SKM-1 (cell line): ENCODE measurements at regions not wholly inside any gene's neighbourhood (a gene's known extent, or its start where the extent isn't known, plus 50 kb on each side); places are given as distances from the start of the nearest gene placed in this dataset.
"Not testable (repeated sequence)": the region's sequence is repeated elsewhere in the genome, so short reads cannot be mapped to it uniquely, and the experiment has no call there.

ENCODE experiments used
- DNase-seq: peaks from one replicate; lab custom pipeline; 2025; ENCODE audit not compliant: unreplicated experiment; lab: John Stamatoyannopoulos, UW

DNA sequence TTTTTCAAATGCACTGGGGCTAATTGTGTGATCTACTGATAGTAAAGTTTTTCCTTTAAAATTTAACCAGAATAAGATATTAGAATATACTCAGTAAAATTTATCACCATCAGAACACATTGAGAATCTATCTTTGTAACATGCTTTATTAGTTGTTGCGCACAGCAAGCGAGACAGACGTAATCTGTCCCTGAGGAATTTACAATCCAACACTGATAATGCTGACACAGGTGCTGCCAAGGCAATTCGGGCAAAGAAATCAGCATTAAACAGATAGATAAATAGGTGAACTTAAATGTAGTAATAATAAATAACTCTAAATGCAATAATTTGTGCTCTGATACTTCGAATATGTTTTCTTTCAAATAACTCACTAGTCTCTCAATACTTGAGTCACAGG lies 607.2 kb downstream of the HTR1B start:
- no peak for DNase-seq

DNA sequence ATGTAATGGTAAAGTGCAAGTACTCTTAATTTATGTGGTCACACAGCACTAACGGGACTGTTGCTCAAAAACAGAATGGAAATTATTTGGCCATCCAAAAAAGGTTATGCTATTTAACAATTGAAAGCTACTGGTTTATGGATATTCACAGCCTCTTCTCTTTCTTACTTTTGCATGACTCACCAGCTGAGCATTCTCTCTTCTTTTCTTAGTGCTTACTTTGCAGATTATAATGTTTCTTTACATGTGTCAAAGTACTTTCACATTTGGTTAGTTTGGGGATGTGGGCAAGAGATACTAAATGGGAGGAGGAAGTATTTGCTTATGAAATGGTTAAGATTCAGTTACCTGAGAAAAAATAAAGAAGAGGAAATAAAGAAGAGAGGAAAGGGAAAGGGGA lies 610.5 kb downstream of the HTR1B start:
- no peak for DNase-seq

DNA sequence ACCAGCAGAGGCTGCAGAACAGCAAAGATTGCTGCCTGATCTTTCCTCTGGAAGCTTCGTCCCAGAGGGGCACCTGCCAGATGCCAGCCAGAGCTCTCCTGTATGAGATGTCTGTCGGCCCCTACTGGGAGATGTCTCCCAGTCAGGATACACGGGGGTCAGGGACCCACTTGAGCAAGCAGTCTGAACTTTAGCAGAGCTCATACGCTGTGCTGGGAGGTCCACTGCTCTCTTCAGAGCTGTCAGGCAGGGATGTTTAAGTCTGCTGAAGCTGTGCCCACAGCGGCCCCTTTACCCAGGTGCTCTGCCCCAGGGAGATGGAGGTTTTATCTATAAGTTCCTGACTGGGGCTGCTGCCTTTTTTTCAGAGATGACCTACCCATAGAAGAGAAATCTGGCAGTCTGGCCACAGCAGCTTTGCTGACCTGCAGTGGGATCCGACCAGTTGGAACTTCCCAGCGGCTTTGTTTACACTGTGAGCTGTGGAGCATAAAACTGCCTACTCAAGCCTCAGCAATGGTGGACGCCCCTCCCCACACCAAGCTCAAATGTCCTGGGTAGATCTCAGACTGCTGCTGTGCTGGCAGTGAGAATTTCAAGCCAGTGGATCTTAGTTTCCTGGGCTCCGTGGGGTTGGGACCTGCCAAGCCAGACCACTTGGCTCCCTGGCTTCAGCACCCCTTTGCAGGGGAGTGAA lies 613.9 kb downstream of the HTR1B start:
- DNase-seq: not testable (repeated sequence)

DNA sequence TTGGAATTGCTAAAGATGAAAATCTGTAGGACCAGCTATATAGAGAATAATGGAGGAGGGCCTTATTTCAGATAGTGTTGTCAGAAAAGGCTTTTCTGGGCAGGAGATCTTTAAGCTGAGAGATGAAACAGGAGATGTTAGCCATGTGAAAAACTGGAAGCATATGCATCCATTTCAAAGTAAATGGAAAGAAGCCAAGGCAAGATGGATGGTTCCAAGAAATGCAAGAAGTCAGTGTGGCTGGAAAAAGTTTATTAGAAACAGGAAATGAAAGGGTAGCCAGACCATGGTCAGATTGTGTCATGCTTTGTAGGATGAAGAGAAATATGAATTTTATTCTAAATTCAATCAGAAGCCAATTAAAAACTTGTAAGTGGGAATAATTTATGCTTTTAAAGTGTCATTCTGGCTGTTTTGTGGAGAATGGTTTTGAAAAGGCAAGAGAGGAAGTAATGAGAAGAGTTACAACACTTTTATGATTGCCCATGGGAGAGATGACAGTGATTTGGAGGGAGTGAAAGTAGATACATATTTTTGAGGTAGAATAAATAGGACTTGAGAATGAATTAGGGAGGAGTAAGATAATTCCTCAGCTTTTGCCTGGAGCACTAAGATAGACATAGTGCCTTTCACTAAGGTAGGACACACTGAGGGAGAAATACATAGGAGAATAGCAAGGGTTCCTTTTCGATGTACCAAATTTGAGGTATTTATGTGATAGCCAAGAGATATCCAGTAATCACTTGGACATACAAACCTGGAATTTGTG lies 620.1 kb downstream of the HTR1B start:
- no peak for DNase-seq

DNA sequence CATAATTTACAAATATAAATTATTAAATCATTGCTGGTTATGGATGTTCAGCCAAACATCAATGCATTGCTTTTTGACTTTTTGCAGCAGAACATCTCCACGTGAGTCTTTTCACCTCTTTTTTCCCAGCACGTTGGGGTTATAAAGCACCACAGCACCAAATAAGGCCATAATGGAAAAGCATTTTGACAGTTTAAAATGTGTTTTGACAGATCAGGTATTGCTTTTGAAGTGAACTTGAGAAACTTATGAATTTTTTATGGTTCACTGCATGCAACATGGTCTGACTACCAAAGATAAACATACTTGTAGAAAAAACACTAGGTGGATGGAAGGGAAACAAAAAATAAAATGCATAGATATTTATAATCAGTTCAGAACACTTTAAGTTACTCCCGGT lies 622.4 kb downstream of the HTR1B start:
- no peak for DNase-seq

DNA sequence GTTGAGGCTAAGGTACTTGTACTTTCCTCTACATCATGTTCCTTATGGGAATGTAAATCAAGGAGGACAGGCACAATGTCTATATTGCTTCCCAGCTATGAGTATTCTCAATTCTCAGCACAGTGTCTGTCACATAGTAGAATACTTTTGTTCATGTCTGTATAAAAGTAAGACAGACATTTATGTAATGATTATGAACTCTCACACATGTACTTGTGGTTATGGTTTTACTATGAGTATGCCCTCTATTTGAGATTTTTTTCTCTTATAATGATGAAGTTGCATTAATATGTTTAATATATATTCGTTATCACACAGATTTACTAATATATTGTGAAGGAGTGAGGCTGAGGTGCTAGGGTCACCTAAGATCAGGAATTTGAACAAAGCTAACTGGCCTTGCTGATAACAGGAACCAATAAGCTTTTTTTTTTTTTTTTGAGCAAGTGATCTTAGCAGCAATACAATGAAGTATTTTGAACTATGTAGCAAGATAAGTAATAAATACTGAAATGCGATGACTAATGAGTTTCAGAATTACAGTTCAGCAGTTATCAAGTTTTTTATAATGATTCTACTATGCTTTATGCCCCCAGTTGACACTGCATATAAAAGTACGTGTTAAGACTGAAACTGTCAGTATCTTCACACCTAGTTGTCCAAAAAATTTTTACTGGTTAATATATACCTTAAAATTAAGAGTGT lies 623.1 kb downstream of the HTR1B start:
- no peak for DNase-seq

DNA sequence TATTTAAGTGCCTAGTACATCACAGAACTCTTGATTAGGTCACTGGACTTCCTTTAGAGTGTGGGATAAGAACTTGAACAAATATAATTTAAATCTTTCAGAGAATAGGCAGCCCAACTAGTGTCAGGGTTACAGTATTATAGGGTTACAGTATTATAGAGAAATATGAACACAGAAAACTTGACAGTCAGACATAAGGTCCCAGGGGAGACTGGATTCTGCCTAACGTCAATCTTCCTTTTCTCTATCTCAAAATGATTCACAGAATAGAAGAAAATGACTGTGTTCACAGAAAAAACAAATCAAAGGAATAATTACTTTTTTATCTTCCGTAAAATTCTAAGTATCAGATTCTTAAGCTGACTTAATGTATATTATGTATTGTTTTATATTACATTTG lies 623.8 kb downstream of the HTR1B start:
- DNase-seq: no peak

DNA sequence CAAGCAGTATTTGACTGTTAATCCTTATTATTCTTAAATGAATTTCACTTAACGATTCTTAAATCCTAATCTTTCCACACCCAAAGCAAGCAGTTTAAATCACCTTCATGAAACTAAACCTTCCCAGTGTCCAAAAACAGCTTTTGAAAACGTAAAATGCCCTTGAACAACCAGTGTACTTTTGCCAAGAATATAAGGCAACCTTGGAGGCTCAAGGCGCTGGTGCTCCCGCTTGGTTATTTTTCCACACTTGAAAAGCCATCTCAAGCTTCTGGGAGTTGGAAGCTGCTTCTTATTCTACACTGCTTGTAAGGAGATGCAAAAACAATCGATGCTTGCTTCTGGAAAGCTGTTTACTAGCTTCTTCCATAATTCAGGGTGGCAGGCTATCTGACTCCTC lies 625.7 kb downstream of the HTR1B start:
- DNase-seq: no peak

DNA sequence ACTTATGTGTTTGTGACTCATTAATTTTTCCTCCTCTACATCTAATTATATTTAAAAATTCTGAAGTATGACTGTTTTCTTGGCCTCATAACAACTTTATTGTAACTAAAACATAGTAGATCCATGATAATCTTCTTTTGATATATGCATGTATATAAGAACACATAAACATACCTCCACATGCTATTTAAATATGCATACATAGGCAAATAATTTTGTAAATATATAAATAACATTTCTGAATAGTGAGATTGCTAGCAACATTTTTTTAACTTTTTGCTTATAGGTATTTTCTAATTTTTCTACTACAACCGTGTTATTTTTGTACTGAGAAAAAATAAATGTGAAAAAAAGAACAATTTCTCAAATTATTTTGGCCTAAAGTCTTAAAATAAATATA lies 627.6 kb downstream of the HTR1B start:
- DNase-seq: no peak

DNA sequence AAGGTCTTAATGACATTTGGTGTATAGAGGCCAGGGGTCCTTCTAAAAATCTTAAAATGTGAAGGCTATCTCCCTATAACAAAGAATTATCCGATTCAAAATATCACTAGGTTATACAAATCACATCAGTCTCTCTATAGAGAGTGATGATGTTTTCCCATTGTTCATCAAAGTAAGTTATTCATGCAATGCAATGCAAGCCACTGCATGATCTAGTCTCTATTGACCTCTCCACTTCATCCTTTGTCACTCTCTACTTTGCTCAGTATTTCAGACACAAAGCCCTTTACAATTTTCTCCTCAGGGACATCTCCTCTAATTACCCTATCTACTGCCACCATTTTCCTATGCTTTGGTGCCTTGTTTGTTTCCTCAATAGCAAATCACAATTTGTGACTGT lies 628.0 kb downstream of the HTR1B start:
- DNase-seq: no peak

DNA sequence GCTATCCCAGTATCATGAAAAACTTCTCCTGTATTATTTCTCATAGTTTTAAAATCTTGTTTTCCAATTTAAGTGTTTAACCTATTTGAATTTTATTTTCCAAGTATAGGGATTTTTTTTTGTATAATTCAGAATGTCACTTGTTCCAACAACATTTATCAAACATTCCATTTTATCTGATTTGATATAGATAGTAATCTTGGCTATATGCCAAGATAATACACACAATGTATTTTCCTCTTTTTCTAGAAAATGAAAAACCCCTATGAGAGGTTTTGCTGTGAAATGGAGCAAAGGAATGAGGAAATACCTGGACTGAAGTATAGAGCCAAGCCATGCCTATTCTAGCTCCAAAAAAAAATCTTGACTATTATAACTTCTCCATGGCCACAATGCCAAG lies 628.9 kb downstream of the HTR1B start:
- no peak for DNase-seq

DNA sequence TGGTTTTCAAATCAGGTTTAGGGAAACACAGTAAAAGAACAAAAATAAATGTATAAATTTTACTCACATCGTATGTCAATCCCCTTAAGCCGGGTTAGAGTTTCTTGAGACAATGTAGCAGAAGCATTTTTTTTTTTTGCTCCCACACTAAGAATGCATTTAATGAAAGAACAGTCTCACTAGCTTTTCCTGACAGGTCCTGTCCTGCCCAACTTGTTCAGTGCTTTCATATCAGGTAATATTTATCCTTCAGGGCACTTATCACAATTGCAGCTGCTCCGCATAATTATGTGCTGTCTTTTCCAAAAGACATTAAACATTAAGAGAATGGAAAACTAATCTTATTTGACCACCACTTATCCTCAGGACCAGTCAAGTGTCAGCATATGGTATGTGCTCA lies 632.0 kb downstream of the HTR1B start:
- DNase-seq: no peak

DNA sequence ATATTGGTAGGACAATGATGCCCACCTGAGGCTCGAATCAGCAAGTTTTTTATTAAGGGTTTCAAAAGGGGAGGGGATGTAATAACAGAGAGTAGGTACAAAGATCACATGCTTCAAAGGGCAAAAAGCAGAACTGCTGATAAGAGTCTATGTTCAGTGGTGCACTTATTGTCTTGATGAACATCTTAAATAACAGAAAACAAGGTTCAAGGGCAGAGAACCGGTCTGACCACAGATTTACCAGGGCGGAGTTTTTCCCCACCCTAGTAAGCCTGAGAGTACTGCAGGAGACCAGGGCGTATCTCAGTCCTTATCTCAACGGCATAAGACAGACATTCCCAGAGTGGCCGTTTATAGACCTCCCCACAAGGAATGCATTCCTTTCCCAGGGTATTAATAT lies 639.7 kb downstream of the HTR1B start:
- DNase-seq: not testable (repeated sequence)

DNA sequence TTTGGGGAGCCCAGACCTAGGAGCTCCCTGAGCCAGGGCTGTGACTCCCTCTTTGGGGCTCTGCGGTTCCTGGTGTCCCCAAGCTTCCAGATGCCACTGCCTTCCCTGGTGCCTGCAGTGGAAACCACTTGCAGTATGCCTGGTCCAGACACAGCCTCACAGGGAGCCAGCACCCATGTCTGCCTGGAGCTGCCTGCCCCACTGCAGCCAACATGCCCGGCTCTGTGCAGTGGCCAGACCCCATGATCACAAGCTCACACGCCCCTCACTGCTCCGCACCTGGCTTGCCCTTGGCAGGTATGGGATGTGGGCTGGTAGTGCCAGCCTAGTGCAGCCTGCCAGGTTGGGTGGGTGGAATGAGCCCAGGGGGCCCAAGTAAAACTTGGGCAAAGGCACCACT lies 644.8 kb downstream of the HTR1B start:
- DNase-seq: no peak

DNA sequence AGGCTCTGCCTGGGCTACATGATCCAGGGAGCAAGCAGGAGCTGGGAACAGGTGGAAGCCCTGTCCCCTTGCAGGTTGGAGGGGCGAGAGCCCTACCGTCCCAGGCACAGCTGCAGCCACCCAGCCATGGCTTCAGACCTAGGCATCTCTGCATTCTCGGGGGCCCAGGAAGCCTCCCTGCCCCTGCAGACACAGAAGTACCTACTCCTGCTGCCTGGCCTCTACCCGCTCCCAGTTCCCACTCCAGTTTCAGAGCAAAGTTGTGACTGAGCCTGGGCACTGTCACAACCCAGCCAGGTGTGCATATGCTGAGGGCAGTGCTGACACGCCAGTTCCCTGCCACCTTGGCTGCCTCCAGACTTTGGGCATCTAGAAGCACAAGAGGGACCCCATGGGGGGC lies 645.9 kb downstream of the HTR1B start:
- DNase-seq: no peak

DNA sequence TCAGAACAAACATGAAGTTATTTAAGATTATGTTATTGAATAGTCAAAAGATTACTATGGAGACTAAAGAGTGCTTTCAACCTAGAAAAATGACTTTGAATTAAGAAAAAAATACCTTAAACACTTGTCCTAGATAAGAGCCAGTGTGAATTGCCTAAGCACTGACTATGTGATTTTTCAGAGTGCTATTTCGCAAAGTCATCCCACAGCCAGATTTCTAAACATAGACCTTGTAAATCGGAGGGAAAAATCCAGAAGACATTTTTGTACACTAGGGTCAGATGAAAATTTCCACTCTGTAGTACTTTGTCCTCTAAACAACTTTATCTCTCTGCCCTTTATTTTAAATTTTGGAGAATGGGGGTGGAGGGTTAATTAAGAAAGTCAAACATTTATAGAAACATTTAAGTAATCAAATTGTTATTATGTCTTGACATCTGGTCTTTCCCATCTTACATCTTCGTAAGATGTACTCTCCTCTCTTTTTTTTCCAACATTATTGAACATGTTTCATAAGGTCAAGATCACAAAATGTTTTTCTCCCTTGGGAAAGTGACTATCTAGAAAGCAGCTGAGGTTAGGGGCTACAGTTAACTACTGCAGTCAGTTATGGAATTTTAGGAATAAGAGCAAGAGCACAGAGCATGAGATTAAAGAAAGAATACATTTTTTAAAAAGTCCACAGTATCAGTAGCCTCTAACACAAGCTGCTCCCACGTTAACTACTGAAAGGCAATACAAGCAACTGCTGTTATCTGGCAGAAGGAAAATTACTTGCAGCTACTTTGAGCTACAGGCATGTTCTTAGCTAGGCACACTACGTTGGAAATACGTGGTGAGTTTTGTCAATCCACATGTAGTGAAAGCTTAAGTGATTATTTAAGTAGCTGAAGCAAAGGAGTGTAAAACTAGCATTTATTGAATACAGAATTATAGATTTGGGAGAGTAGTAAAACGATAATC lies 648.5 kb downstream of the HTR1B start:
- DNase-seq: no peak

DNA sequence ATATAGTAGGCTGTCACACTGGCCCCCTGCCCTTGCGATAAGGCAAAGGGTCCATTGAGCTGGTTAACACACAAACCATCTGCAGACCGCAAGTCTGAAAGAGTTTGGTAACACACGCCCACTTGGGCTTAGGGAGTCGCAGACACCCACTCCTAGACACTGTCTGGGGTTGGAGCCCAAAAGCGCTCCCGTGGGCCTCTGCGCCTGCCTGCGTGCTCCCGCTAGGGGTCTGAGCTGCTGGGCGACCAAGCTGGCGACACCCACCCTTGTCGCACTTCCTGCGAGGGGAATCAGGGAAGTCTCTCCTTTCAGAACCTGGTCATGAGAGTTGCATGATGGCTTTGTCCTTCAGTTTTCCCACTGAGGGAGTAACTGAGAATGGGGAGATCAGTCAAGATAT lies 653.0 kb downstream of the HTR1B start:
- no peak for DNase-seq

DNA sequence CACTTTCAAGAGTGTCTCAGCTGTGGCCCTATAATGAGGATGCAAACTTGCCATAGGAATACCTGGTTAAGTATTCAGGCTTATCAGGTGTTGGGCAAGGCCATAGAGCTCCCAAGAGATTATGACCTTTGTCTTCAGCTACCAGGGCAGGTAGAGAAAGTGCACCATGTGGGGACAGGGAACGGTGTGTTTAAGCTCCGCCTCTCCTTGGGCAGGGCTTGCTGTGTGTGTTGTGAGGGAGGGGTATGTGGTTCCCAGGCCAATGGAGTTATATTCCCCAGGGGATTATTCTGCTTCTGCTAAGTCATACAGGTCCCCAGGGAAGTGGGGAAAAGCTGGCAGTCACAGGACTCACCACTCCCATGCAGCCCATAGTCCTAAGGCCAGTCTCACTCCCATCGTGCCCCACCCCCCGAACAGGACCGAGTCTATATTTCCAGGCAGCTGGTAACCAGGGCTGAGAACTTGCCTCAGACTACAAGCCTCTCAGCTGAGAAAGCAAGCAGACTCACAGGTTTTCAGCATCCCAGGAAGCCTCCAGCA lies 660.2 kb downstream of the HTR1B start:
- DNase-seq: no peak

DNA sequence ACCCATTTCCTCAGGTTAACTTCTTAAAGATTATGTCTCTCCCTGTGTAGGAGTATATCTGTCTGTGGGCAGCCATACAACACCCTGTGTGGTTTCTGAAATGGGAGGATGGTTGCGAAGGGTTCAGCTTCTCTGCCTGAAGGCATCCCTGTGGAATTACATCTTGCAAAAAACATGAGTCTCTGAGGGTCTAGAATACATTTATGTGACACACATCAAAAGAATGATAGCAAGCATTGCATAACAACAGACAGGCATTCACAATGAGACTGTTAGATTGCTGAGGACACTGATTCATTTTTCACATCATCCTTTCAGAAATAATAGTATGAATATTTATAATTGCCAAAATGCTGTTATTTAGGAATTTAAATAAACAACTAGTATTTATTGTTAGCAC lies 670.9 kb downstream of the HTR1B start:
- no peak for DNase-seq

DNA sequence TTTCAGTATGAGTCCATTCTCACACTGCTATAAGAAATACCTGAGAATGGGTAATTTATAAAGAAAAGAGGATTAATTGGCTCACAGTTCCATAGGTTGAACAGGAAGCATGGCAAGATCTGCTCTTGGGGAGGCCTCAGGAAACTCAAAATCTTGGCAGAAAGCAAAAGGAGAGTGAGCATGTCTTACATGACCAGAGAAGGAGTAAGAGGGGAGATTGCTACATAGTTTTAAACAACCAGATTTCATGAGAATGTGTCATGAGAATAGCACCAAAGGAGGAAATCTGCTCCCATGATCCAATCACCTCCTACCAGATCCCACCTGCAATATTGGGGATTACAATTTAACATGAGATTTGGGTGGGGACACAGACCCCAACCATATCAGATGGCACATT lies 672.4 kb downstream of the HTR1B start:
- no peak for DNase-seq
